Spleen (tissue), 11 donors: ENCODE measurements at regions not wholly inside any gene's neighbourhood (a gene's known extent, or its start where the extent isn't known, plus 50 kb on each side); places are given as distances from the start of the nearest gene placed in this dataset.

Source experiments
- DNase-seq: peaks from one replicate; pipeline ENCODE4 v3.0.0-alpha.2; 2020
- H3K27ac ChIP-seq, 8 donors: fragments of 200-600 bp; sonication (generic) in 7 of 8; 1 replicate in 4 of 8; 2 replicates in 4 of 8; pipeline versions ENCODE4 v1.5.0 to v1.8.0; 2016 to 2021; ENCODE audit warnings: inconsistent platforms in 4 of 8, mild to moderate bottlenecking in 4 of 8, moderate library complexity in 1 of 8
- H3K27me3 ChIP-seq, 7 donors: fragments of 200-600 bp; sonication (generic) in 6 of 7; replicated peaks in 1 of 7; 1 replicate in 4 of 7; 2 replicates in 3 of 7; pipeline versions ENCODE4 v1.5.0 to v1.8.0; 2016 to 2021; ENCODE audit warnings: inconsistent platforms in 3 of 7, mild to moderate bottlenecking in 1 of 7
- H3K36me3 ChIP-seq, 6 donors: fragments of 200-600 bp; sonication (generic) in 5 of 6; 1 replicate in 4 of 6; 2 replicates in 2 of 6; pipeline versions ENCODE4 v1.5.0 to v1.8.0; 2016 to 2021; ENCODE audit warnings: inconsistent platforms in 2 of 6
- H3K4me1 ChIP-seq, 6 donors: fragments of 200-600 bp; sonication (generic) in 5 of 6; 1 replicate in 3 of 6; 2 replicates in 3 of 6; pipeline versions ENCODE4 v1.5.0 to v1.8.0; 2016 to 2021; ENCODE audit warnings: inconsistent platforms in 3 of 6
- H3K4me3 ChIP-seq, 8 donors: fragments of 200-600 bp; sonication (generic) in 7 of 8; 1 replicate in 4 of 8; 2 replicates in 4 of 8; pipeline versions ENCODE4 v1.5.0 to v1.8.0; 2016 to 2021; ENCODE audit warnings: inconsistent platforms in 4 of 8, mild to moderate bottlenecking in 4 of 8, moderate library complexity in 2 of 8
- H3K9me3 ChIP-seq, 8 donors: fragments of 200-600 bp; sonication (generic) in 7 of 8; 1 replicate in 4 of 8; 2 replicates in 4 of 8; pipeline versions ENCODE4 v1.5.0 to v1.8.0; 2016 to 2021; ENCODE audit warnings: inconsistent platforms in 4 of 8
- POLR2A ChIP-seq, 3 donors: fragments of 450-650 bp; IDR thresholded peaks; one replicate each; pipeline ENCODE4 v1.5.1; 2017; ENCODE audit warnings: antibody characterized with exemption in 3 of 3, mild to moderate bottlenecking in 1 of 3
- POLR2AphosphoS5 ChIP-seq, 3 donors: sonication (generic); formaldehyde crosslinking; IDR thresholded peaks; one replicate each; pipeline ENCODE4 v1.5.1; 2017; ENCODE audit warnings: antibody characterized with exemption in 3 of 3
- WGBS, 5 donors: extraction: QIAGEN DNeasy Blood & Tissue Kit in 3 of 5; methylation state at CpG; one replicate each; pipeline versions ENCODE4 v1.1.5 to v1.1.7; 2013 to 2018; 5-methylcytosine and 5-hydroxymethylcytosine counted together
- intact Hi-C: fragments of 100-400 bp; cut with DNase I; formaldehyde crosslinking; loops from one replicate; pipeline ENCODE4 v1.15.0; 2023; ENCODE audit warnings: low total_unique reads
- TF ChIP-seq, protein P1 (sequence below), 11 experiments: fragments of 200-600 bp in 7 of 11; fragments of 450-650 bp in 4 of 11; sonication (generic) in 4 of 11; IDR thresholded peaks in 8 of 11; conservative IDR thresholded peaks in 3 of 11; 1 replicate in 7 of 11; 2 replicates in 4 of 11; pipeline versions ENCODE4 v1.4.0 to v1.8.0; 2016 to 2021; ENCODE audit warnings: antibody characterized with exemption in 11 of 11, inconsistent platforms in 4 of 11, mild to moderate bottlenecking in 1 of 11
- donor health status: healthy with polysubstance abuse.
- donor health status: DM: no; HTN: no; CAD: no; lungs with moderate emphysema.
- donor health status: DM: no; HTN: no; CAD: no.
- donor health status: Bipolar disorder and iron deficiency.
- donor health status: healthy.
- donor health status: DM: no; HTN: no; CAD: no.
- donor health status: DM: yes; HTN: yes; CAD: no.

DNA sequence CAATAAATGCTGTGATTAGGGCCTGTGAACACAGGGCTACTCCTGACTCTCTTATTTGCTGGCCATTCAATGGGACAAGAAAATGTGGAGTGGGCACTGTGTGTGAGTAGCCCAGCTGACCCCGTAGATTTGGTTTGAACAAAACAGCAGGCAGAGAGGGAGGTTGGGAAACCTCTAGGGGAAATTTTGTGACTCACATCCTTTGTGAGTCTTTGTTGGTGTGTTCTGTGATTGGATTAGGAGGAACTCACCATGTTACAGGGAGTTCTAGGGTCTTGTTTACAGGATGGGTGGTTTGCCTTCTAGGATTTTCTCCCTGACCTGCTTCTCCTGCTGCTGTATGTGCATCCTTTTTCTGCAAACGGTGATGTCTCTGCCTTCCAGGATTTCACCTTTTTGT is 128.3 kb upstream of the MKI67 start:
- TF ChIP-seq POLR2A (IDR thresholded peaks at IDR 0.05): no peak
- TF ChIP-seq, protein P1, sequence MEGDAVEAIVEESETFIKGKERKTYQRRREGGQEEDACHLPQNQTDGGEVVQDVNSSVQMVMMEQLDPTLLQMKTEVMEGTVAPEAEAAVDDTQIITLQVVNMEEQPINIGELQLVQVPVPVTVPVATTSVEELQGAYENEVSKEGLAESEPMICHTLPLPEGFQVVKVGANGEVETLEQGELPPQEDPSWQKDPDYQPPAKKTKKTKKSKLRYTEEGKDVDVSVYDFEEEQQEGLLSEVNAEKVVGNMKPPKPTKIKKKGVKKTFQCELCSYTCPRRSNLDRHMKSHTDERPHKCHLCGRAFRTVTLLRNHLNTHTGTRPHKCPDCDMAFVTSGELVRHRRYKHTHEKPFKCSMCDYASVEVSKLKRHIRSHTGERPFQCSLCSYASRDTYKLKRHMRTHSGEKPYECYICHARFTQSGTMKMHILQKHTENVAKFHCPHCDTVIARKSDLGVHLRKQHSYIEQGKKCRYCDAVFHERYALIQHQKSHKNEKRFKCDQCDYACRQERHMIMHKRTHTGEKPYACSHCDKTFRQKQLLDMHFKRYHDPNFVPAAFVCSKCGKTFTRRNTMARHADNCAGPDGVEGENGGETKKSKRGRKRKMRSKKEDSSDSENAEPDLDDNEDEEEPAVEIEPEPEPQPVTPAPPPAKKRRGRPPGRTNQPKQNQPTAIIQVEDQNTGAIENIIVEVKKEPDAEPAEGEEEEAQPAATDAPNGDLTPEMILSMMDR (IDR thresholded peaks at IDR 0.05 in 8 of 11, conservative IDR thresholded peaks at IDR 0.05 in 3 of 11): no peak
- no peak for TF ChIP-seq POLR2AphosphoS5 (IDR thresholded peaks at IDR 0.05)
- intact Hi-C loops: no loop called here
- Histone ChIP-seq H3K27ac (no peak overlapping the region), H3K4me1 (no peaks in the 10 kb centered on the region), H3K36me3 (no peaks in the 10 kb centered on the region), H3K27me3 (peaks cover 0 to 17% (median 0%) of the 10 kb centered on the region in 7 donors), H3K4me3 (no peak overlapping the region), H3K9me3 (no peaks in the 10 kb centered on the region)
- DNase-seq: no peak
- WGBS, 5 donors: 55 to 63% (median 61%) methylated on average over 2 of the region's 2 CpGs

DNA sequence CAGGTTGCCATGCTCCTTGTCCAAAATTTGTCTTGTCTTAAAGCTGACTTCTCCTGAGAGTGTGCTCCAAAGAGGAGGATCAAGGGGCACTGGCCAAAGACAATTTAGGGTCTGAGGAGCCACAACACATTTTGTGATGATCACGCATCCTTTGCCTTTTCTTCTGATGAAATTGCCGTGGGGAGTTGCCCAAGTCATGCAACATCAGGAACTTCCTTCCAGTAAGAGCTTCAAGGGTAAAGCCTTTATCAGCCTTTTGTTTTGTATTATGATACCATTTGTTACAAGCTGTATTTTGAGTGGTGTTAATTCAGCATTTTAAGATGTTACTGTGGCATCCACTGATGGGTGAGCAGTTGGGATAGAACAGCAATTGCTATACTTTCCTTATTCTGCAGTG is 131.2 kb upstream of the MKI67 start:
- Histone ChIP-seq H3K36me3 (no peaks in the 10 kb centered on the region), H3K27ac (no peak overlapping the region), H3K9me3 (peaks cover 0 to 5% (median 0%) of the 10 kb centered on the region in 8 donors), H3K27me3 (peaks cover 0 to 23% (median 0%) of the 10 kb centered on the region in 7 donors), H3K4me3 (no peak overlapping the region), H3K4me1 (no peaks in the 10 kb centered on the region)
- DNase-seq: no peak
- intact Hi-C loops: no loop called here
- no peak for TF ChIP-seq POLR2AphosphoS5 (IDR thresholded peaks at IDR 0.05)
- 34 to 78% (median 59%) methylated on average over 2 of the region's 2 CpGs for WGBS, 5 donors

DNA sequence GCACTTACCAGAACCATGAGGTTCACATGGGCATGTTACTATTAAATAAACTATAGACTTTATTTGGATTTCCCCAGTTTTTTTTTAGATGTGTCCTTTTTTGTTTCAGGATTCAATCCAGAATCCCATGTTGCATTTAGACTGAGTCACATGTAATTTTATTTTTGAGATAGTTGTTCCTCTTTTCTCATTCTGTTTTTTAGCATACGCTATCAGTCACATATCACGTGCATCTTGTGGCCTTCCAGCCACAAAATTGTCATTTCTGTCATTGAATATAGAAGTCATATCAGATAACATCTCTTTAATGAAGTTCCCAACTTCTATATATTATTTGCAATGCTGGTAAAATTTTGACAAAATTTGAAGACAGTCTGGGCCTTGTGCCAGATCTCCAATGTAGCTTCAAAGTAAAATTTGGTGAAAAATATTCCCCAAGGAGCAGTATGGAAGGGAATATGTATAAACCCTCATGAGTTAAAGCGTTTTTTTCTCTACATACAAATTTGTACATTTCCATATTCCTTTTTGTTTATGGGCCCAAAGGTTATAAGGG is 132.3 kb upstream of the MKI67 start:
- intact Hi-C loops: no loop called here
- WGBS, 5 donors: 41 to 67% (median 51%) methylated on average over 3 of the region's 3 CpGs

DNA sequence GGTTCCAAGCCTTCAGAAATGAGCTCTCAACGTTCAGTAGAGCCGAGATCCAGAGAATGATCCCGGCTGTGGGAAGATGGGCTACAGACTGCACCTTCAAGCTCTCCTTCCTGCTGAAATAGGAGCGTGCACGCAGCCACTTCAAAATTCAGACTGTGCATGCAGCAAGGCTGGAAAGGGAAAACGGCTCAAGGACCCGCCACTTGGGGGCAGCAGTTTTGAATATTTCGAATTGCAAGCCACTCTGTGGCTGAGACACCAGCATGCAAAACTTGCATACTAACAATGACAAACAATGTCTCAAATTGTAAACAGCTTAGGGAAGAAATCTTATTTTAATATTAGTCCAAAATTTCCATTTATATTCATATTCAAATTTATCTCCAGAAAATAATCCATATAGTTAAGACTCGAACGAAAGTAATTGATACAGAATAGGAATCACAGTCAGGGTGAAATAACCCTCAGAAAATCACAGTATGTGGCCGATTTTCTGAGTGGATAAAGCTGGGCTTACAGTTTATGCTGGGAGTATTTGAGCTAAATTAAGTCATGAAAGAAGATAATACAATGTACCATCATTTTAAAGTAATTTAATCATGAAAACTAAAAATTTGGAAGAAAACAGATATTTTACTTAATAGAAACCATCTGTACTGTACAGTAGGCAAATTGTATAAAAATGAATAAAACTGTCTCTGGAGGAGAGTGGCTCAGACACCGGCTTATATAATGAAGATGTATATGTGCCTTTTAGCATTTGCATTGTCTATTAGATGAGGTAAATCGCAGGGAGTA is 137.9 kb upstream of the MKI67 start:
- H3K9me3 ChIP-seq: peaks cover 0 to 5% (median 0%) of the 10 kb centered on the region in 8 donors
- peaks cover 6 to 80% (median 41%) of the 10 kb centered on the region in 7 donors for H3K27me3 ChIP-seq
- no peak overlapping the region for H3K27ac ChIP-seq
- intact Hi-C loops: no loop called here
- no peak for DNase-seq
- no peak overlapping the region for H3K4me3 ChIP-seq
- WGBS, 5 donors: 32 to 39% (median 35%) methylated on average over 13 of the region's 13 CpGs
- TF ChIP-seq, protein P1 (IDR thresholded peaks at IDR 0.05 in 8 of 11, conservative IDR thresholded peaks at IDR 0.05 in 3 of 11): peak in 8 of 11 experiments; percentile 17 to 66 (median 54)
- TF ChIP-seq POLR2AphosphoS5 (IDR thresholded peaks at IDR 0.05): no peak
- no peaks in the 10 kb centered on the region for H3K36me3 ChIP-seq
- H3K4me1 ChIP-seq: no peaks in the 10 kb centered on the region

More for the DNA sequence above, 132.3 kb upstream of the MKI67 start:
- DNase-seq: no peak
- TF ChIP-seq POLR2A (IDR thresholded peaks at IDR 0.05) (no peak), POLR2AphosphoS5 (IDR thresholded peaks at IDR 0.05) (no peak)
- TF ChIP-seq, protein P1 (IDR thresholded peaks at IDR 0.05 in 8 of 11, conservative IDR thresholded peaks at IDR 0.05 in 3 of 11): no peak
- Histone ChIP-seq H3K9me3 (peaks cover 0 to 5% (median 0%) of the 10 kb centered on the region in 8 donors), H3K4me1 (no peaks in the 10 kb centered on the region), H3K36me3 (no peaks in the 10 kb centered on the region), H3K27ac (no peak overlapping the region), H3K27me3 (peaks cover 0 to 34% (median 10%) of the 10 kb centered on the region in 7 donors), H3K4me3 (no peak overlapping the region)
